ENCODE measurements at regions not wholly inside any gene's neighbourhood (a gene's known extent, or its start where the extent isn't known, plus 50 kb on each side); places are given as distances from the start of the nearest gene placed in this dataset.
A peak's percentile ranks its signal among the peaks of the same experiment; 100 is the strongest.

DNA sequence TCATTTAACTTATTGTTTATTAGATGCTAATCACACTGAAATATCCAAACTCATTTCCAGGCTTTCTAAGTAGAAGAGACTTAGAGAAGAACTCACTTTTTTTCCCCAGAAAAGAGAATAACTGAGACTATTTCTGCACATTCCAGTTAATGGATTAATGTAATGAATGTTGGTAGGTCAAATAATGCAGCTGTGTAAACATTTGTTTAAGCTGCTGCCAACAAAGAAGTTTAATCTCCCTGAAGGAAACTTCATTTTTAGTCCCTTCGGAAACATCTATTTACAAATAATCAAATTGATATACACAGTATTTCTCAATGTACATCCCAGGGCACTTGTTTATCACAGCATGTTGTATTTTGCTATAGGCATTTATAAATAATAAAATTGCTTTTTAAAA lies 126.9 kb downstream of the KCNS3 start:
- Histone ChIP-seq H2AFZ (ENCODE audit: low read length) (no peak overlapping the region), H3K27me3 (ENCODE audit: insufficient read depth, low read length) (no peaks in the 10 kb centered on the region), H3F3A (ENCODE audit: insufficient read depth, low read length) (no peaks in the 10 kb centered on the region), H3K9me2 (ENCODE audit: low read depth, low read length) (no peaks in the 10 kb centered on the region), H3K4me2 (ENCODE audit: low read length) (no peak overlapping the region), H3K79me2 (ENCODE audit: insufficient read depth, low read length) (no peaks in the 10 kb centered on the region), H3K4me1 (ENCODE audit: insufficient read depth, low read length, severe bottlenecking) (no peaks in the 10 kb centered on the region), H3K36me3 (ENCODE audit: insufficient read depth, low read length) (no peaks in the 10 kb centered on the region), H3K4me3 (ENCODE audit: low read depth, low read length, poor library complexity, severe bottlenecking) (no peak overlapping the region), H4K20me1 (ENCODE audit: insufficient read depth, low read length) (no peaks in the 10 kb centered on the region), H3K27ac (ENCODE audit: low read depth, low read length, poor library complexity, severe bottlenecking) (no peak overlapping the region), H3K9ac (ENCODE audit: low read length) (no peak overlapping the region), H3K9me3 (ENCODE audit: low read length) (no peaks in the 10 kb centered on the region)
- TF ChIP-seq EZH2 (IDR thresholded peaks at IDR 0.05; ENCODE audit: borderline replicate concordance, low read length) = no peak
- TF ChIP-seq, protein P1, sequence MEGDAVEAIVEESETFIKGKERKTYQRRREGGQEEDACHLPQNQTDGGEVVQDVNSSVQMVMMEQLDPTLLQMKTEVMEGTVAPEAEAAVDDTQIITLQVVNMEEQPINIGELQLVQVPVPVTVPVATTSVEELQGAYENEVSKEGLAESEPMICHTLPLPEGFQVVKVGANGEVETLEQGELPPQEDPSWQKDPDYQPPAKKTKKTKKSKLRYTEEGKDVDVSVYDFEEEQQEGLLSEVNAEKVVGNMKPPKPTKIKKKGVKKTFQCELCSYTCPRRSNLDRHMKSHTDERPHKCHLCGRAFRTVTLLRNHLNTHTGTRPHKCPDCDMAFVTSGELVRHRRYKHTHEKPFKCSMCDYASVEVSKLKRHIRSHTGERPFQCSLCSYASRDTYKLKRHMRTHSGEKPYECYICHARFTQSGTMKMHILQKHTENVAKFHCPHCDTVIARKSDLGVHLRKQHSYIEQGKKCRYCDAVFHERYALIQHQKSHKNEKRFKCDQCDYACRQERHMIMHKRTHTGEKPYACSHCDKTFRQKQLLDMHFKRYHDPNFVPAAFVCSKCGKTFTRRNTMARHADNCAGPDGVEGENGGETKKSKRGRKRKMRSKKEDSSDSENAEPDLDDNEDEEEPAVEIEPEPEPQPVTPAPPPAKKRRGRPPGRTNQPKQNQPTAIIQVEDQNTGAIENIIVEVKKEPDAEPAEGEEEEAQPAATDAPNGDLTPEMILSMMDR (IDR thresholded peaks at IDR 0.05; ENCODE audit: low read length) = no peak

DNA sequence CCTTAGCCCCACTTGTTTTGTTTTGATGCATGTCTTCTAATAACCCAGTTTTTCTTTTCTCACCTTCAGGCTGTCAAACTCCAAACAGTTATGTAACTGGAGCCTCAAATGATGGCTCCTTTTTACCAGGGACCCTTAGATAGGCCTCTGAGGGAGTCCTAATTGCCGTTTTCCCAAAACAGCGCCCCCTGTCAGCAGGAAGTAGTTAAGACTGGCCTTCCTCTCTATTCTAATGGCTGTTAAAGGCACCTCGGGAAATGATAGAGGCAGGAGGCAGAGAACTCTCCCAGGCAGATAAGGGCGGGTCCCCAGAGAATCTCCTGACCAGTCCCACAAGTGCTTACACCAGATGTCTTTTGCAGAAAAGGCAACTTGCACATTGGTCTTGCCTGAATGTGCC lies 123.2 kb downstream of the KCNS3 start:
- TF ChIP-seq, protein P1 (IDR thresholded peaks at IDR 0.05; ENCODE audit: low read length) = peak; percentile 31; the same call in 1 of the 2 replicates
- TF ChIP-seq EZH2 (IDR thresholded peaks at IDR 0.05; ENCODE audit: borderline replicate concordance, low read length) = no peak
- Histone ChIP-seq H3K27ac (ENCODE audit: low read depth, low read length, poor library complexity, severe bottlenecking) (no peak overlapping the region), H3K9ac (ENCODE audit: low read length) (no peak overlapping the region), H3K9me3 (ENCODE audit: low read length) (no peaks in the 10 kb centered on the region), H3K27me3 (ENCODE audit: insufficient read depth, low read length) (no peaks in the 10 kb centered on the region), H3K4me2 (ENCODE audit: low read length) (no peak overlapping the region), H3K9me2 (ENCODE audit: low read depth, low read length) (no peaks in the 10 kb centered on the region), H4K20me1 (ENCODE audit: insufficient read depth, low read length) (no peaks in the 10 kb centered on the region), H2AFZ (ENCODE audit: low read length) (no peak overlapping the region), H3K79me2 (ENCODE audit: insufficient read depth, low read length) (no peaks in the 10 kb centered on the region), H3F3A (ENCODE audit: insufficient read depth, low read length) (no peaks in the 10 kb centered on the region), H3K4me1 (ENCODE audit: insufficient read depth, low read length, severe bottlenecking) (no peaks in the 10 kb centered on the region), H3K36me3 (ENCODE audit: insufficient read depth, low read length) (no peaks in the 10 kb centered on the region), H3K4me3 (ENCODE audit: low read depth, low read length, poor library complexity, severe bottlenecking) (no peak overlapping the region)

DNA sequence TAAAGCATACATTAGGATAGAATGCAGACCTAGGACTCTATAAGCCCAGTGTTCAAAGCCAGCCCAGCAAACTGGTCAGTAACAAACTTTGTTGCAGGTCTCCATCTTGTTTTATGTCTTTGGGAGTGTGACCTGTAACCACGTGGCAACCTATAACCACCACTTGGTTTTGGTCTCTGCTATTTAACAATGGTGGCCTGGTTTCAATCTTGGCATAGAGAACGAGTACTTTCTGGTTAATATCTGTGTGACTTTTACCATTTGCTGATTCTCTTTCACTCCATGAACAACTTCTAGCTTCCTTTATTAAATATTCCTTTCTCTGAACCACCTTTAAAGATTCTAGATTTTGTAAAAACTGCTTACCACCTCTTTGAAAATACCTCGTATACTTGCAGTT lies 118.5 kb downstream of the KCNS3 start:
- Histone ChIP-seq H3K79me2 (ENCODE audit: insufficient read depth, low read length) (no peaks in the 10 kb centered on the region), H4K20me1 (ENCODE audit: insufficient read depth, low read length) (no peaks in the 10 kb centered on the region), H3K9me2 (ENCODE audit: low read depth, low read length) (no peaks in the 10 kb centered on the region), H3K9me3 (ENCODE audit: low read length) (no peaks in the 10 kb centered on the region), H3K4me1 (ENCODE audit: insufficient read depth, low read length, severe bottlenecking) (no peaks in the 10 kb centered on the region), H3K4me3 (ENCODE audit: low read depth, low read length, poor library complexity, severe bottlenecking) (no peak overlapping the region), H3K27ac (ENCODE audit: low read depth, low read length, poor library complexity, severe bottlenecking) (no peak overlapping the region), H2AFZ (ENCODE audit: low read length) (no peak overlapping the region), H3K36me3 (ENCODE audit: insufficient read depth, low read length) (no peaks in the 10 kb centered on the region), H3K4me2 (ENCODE audit: low read length) (no peak overlapping the region), H3K9ac (ENCODE audit: low read length) (no peak overlapping the region), H3K27me3 (ENCODE audit: insufficient read depth, low read length) (no peaks in the 10 kb centered on the region), H3F3A (ENCODE audit: insufficient read depth, low read length) (no peaks in the 10 kb centered on the region)
- no peak for TF ChIP-seq EZH2 (IDR thresholded peaks at IDR 0.05; ENCODE audit: borderline replicate concordance, low read length)
- TF ChIP-seq, protein P1 (IDR thresholded peaks at IDR 0.05; ENCODE audit: low read length) = no peak
